ENCODE measurements at regions not wholly inside any gene's neighbourhood (a gene's known extent, or its start where the extent isn't known, plus 50 kb on each side); places are given as distances from the start of the nearest gene placed in this dataset.
"Not testable (repeated sequence)": the region's sequence is repeated elsewhere in the genome, so short reads cannot be mapped to it uniquely, and the experiment has no call there.

GRCh38 chr1:145553795-145554194 lies 54.0 kb upstream of the GPR89A start:
- not testable (repeated sequence) for DNase-seq (ENCODE audit: low read depth in 4 of 4, low spot score in 2 of 4)

- DNase-seq (ENCODE audit: low read depth in 4 of 4, low spot score in 2 of 4): no peak
Observed at GRCh38 chr1:145545055-145545454, 62.7 kb upstream of the GPR89A start.

DNA sequence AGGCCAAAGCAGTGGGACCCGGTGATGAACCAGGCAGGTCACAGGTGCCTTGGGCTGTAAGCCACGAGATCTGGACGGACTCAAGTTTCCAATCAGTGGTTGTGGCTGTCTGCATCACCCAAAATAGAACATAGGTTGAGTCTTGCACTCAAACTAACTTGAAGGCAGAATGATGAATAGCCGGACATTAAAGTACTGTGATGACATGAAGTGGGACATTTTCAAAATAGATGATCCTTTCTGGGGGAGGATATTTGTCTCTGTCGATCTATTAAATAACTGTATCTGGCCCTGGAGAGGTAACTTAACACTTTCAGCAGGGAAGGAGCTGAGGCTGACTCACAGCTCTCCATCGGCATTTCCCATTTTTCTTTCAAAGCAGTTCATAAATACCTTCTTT lies 66.1 kb upstream of the GPR89A start:
- not testable (repeated sequence) for DNase-seq (ENCODE audit: low read depth in 4 of 4, low spot score in 2 of 4)

DNA sequence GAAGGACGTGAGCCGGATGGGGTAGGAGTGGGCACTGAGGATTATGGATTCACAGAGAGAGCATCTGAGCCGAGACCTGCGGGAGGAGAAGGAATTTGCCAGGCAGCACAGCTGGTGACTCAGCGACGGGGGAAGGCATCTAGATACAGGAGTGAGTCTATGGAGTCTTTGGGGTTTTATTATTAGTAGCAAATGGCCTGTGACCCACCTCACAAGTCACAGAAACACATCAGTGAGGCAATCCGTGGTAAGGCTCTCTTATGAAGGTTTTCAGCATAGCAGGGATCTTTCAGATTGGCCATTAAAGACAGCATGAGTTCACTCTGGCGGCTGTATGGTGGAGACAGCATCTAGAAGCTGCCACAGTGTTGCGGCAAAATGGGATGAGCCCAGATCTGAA lies 66.5 kb upstream of the GPR89A start:
- DNase-seq (ENCODE audit: low read depth in 4 of 4, low spot score in 2 of 4): not testable (repeated sequence)

DNA sequence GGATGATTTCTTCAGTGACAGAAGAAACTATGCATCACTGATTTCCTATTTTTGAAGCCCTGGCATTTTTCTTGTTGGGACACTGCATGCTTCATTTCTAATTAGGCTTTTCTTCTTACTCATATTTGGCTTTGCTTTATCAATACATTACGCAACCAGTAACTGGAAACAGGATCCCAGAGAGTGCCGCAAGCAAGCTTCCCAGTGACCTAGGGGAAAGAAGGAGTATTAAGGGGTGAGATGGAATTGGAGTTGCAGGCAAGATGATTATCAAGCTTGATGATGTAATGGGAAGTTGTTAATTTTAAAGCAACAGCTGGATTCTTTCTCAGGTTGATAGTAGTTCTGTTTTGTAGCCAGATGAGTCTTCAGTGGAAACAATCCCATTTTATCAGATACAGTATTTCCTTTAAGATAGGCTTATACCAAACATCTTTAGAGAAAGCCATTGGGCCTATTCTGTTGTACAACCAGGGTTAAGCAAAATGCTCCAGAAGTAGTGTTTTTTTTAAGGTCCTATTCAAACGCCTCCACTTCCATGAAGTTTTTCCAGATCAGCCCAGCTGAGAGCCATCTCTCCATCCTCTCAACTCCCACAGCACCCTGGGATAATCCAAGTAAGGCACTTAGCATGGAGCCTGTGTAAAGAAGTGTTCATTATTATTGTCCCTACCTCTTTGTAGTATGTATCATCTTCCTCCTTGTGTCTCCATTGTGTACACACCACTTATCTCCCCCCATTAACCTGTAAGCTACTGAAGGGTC lies 69.5 kb upstream of the GPR89A start:
- not testable (repeated sequence) for DNase-seq (ENCODE audit: low read depth in 4 of 4, low spot score in 2 of 4)

DNA sequence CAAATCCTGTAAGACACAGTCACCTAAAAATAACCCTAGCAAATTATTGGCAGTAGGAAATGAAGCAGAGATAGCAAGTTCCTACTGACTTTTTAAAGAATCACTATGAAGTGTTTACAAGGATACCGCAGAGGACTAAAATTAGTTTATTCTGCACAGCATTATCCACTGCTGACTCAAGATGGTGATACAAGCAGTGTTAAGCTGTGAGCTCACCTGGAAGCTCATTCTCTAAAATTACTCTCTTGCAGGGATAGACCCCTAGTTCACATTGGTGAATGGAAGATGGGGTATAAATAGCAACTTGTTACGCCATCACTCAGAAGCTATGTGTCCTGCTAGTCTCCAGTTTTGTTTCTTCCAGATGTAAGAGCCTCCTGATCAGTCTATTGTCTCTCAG lies 70.8 kb upstream of the GPR89A start:
- not testable (repeated sequence) for DNase-seq (ENCODE audit: low read depth in 4 of 4, low spot score in 2 of 4)

DNA sequence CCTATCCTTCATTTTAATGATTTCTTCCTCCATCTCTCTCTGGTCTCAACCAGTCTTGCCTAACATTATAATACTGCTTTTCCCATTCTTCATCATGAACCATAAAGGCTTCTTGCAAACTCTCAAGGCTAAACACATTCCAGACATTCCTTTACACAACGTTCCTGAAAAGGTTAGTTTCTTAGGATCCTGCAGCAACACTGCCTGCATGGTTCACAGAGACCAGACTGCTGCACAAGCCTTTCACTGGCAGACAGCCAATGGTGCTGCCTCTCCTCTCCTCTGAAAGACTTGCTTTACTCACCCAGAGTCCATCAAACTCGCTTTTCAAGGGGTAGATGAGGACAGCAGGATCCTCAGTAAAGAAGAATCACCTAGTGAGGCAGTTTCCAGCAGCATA lies 72.3 kb upstream of the GPR89A start:
- DNase-seq (ENCODE audit: low read depth in 4 of 4, low spot score in 2 of 4): not testable (repeated sequence)

DNA sequence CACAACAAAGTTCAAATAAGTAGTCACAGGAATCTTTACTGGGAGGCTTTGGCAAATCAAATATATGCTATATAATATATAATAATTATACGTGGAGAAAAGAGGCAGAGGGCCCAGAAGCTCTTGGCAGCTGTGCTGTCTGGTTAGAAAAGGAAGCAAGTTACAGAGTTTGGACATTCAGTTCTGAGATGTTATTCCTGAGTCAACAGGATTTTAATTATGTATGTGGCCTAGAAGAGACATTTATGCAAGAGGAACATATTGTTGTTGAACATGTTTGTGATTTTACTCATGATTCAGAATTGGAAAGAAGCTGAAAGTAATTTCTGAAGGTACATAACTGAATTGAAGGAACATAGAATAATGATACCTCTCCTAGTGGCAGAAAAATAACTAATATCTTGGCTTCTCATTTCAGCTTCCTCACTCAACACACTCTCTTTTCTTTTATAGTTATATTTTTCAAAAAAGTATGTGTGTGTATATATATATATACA lies 79.7 kb upstream of the GPR89A start:
- DNase-seq (ENCODE audit: low read depth in 4 of 4, low spot score in 2 of 4): not testable (repeated sequence)

- not testable (repeated sequence) for DNase-seq (ENCODE audit: low read depth in 4 of 4, low spot score in 2 of 4)
Observed at GRCh38 chr1:145520159-145520558, 87.6 kb upstream of the GPR89A start.

DNA sequence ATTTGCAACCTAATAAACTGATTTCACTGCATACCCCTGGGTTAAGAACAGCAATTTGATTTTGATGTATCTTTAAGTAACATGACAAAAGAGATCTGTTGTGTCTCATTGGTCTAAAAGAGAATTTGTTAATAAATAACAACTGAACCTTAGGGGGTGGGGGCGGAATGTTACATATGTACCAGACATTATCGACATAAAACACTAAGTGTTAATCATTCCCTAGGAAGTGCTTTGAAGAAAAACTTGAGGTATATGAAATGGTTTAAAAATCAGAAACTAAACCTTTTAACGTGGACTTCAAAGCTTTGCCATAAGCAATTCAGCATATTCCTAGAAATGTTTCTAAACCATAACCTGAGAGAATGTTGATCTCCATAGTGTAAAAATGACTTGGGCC lies 88.5 kb upstream of the GPR89A start:
- not testable (repeated sequence) for DNase-seq (ENCODE audit: low read depth in 4 of 4, low spot score in 2 of 4)

GRCh38 chr1:145513017-145513416 lies 87.6 kb upstream of the NBPF20 start:
- not testable (repeated sequence) for DNase-seq (ENCODE audit: low read depth in 4 of 4, low spot score in 2 of 4)

GRCh38 chr1:145508053-145508452 lies 82.7 kb upstream of the NBPF20 start:
- not testable (repeated sequence) for DNase-seq (ENCODE audit: low read depth in 4 of 4, low spot score in 2 of 4)

DNA sequence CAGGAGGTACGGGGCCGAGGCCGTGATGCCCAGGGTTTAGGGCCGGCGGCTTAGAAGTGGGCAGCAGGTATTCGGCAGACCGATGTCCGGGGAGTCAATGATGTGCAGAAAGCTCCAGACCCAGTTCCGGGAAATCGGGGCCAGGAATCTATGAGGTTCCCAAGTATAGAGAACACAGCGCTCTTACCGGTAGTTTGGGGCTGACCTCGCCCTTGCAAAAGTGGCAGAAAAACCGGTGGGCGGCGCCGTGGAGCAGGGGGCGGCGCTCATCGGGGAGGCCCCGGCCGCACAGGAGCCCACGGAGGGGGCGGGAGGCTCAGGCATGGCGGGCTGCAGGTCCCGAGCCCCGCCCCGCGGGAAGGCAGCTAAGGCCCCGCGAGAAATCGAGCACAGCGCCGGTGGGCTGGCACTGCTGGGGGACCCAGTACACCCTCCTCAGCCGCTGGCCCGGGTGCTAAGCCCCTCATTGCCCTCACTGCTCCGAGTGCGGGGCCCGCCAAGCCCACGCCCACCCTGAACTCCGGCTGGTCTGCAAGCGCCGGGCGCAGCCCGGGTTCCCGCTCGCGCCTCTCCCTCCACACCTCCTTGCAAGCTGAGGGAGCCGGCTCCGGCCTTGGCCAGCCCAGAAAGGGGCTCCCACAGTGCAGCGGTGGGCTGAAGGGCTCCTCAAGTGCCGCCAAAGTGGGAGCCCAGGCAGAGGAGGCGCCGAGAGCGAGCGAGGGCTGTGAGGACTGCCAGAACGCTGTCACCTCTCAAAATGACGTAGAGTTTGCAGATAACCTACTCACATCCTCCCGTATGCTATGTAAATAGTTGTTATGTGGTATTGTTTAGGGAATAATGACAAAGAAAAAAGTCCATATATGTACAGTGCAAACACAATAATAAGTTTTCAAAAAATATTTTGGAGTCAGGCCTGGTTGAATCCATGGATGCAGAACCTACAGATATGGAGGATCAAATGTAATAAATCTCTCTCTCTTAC lies 80.6 kb upstream of the NBPF20 start:
- DNase-seq (ENCODE audit: low read depth in 4 of 4, low spot score in 2 of 4): not testable (repeated sequence)

DNA sequence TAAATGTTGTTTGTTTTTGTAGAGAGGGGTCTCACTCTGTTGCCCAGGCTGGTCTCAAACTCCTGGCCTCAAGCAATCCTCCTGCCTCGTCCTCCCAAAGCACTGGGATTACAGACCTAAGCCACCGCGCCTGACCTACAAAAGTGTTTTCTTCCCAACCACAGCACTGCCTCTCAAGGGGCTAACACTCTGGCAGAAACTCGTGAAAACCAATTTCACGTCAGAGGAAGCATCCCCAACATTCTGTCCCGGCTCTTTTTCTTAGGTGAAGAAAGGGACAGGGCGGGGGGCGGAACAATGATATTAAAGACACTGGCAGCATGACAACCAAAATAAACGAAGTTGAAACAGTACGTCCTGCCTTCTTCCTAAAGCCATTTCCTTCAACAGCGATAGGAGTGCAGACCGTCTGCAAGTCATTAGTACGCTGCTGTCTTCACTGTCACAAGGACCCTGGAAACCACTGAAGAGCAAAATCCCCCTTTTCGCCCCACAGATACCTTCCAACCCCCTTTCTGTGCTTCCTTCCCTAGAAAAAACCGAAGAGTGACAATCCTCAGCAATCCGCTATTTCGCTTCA lies 79.5 kb upstream of the NBPF20 start:
- not testable (repeated sequence) for DNase-seq (ENCODE audit: low read depth in 4 of 4, low spot score in 2 of 4)

- DNase-seq (ENCODE audit: low read depth in 4 of 4, low spot score in 2 of 4): not testable (repeated sequence)
Observed at GRCh38 chr1:145504310-145504709, 78.9 kb upstream of the NBPF20 start.

DNA sequence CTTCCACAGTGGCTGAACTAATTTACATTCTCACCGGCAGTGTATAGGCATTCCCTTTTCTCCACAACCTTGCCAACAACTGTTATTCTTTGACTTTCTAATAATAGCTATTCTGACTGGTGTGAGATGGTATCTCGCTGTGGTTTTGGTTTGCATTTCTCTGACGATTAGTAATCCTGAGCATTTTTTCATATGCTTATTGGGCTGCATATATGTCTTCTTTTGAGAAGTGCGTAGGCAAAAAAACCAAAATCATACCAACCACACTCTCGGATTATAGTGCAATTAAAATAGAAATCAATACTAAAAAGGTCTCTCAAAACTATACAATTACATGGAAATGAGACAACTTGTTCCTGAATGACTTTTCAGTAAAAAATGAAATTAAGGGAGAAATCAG lies 74.8 kb upstream of the NBPF20 start:
- not testable (repeated sequence) for DNase-seq (ENCODE audit: low read depth in 4 of 4, low spot score in 2 of 4)

DNA sequence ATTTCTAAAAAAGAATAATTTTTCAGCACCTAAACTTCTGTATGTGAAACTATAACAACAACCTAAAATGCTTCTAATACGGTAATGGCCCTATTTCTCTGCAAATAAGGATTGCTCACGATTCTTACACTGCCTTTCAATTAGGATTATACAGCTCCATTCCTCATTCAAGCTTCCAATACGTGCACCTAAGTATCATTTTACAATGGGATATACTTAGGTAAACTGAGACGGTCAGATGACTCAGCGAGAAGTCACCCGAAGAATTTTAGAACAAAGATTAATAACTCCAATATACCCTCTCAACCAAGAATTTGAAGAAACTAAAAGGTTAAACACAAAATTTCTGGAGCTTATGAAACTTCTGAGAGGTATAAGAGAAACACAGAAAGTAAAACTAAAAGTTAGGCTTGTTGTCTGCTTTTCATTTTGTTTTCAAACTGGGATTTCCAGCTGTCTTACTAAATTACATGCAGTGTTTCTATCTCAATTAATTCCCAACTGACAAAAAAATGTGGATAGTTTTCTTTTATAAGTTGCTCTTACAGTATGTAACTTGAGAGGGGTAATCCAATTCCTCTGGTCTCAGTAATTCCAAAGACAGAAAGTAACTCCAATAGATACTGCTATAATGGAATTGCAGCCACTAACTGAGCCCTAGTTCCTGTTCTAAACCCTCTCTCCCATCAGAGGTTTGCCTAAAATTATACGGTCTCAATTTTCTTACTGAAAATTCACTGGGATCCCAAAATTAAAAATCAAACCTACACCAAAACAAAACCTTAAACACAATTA lies 69.9 kb upstream of the NBPF20 start:
- not testable (repeated sequence) for DNase-seq (ENCODE audit: low read depth in 4 of 4, low spot score in 2 of 4)

GRCh38 chr1:145488193-145488933 lies 63.0 kb upstream of the NBPF20 start:
- not testable (repeated sequence) for DNase-seq (ENCODE audit: low read depth in 4 of 4, low spot score in 2 of 4)

DNA sequence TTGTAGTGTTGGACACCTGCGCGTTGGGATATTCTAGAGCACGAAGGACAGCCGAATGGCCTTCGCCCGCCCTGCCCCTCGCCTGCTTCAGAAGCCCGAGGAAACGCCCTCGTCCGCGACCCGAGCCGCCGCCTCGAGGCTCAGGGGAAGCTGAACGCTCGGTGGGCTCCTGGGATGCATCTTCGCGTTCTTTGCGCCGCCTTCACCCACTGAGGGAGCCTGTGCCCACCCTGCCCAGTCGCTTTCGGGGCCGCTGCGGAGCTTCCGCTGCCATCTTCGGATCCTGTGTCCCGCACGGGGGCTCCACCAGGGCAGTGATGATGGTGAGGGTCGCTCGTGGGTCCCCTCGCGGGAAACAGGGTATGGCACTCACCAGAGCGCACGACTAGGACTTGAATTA lies 61.8 kb upstream of the NBPF20 start:
- not testable (repeated sequence) for DNase-seq (ENCODE audit: low read depth in 4 of 4, low spot score in 2 of 4)
